Stimulated activated CD8-positive, alpha-beta memory T cell treated with anti-CD3 and anti-CD28 coated beads, Interleukin-2, amount 100 ng/mL, for 48 hours (primary cell): ENCODE measurements at regions not wholly inside any gene's neighbourhood (a gene's known extent, or its start where the extent isn't known, plus 50 kb on each side); places are given as distances from the start of the nearest gene placed in this dataset.
"Not testable (repeated sequence)": the region's sequence is repeated elsewhere in the genome, so short reads cannot be mapped to it uniquely, and the experiment has no call there.

Experiments
- DNase-seq, 2 donors: peaks; one replicate each; pipeline ENCODE4 v3.0.0-alpha.2; 2020; ENCODE audit warnings: low read depth in 2 of 2

- no peak for DNase-seq
These were observed 56.2 kb downstream of the TAF11L14 start for GRCh38 chr5:17690473-17690872.

- DNase-seq, result no peak
These were observed 57.5 kb downstream of the TAF11L14 start for GRCh38 chr5:17691762-17692161.

GRCh38 chr5:17694371-17694770 is 60.1 kb downstream of the TAF11L14 start:
- no peak for DNase-seq

- no peak for DNase-seq
These were observed 60.7 kb downstream of the TAF11L14 start for GRCh38 chr5:17694914-17695313.

GRCh38 chr5:17696627-17697026 is 62.4 kb downstream of the TAF11L14 start:
- DNase-seq, result no peak

- no peak for DNase-seq
These were observed 63.4 kb downstream of the TAF11L14 start for GRCh38 chr5:17697671-17698070.

GRCh38 chr5:17709011-17709710 is 74.9 kb downstream of the TAF11L14 start:
- no peak for DNase-seq

- DNase-seq, result no peak
These were observed 79.0 kb downstream of the TAF11L14 start for GRCh38 chr5:17713301-17713700.

- DNase-seq, result no peak
These were observed 79.9 kb downstream of the TAF11L14 start for GRCh38 chr5:17714186-17714585.

GRCh38 chr5:17719592-17719991 is 85.3 kb downstream of the TAF11L14 start:
- no peak for DNase-seq

- no peak for DNase-seq
These were observed 85.8 kb downstream of the TAF11L14 start for GRCh38 chr5:17720071-17720470.

GRCh38 chr5:17723876-17724275 is 89.6 kb downstream of the TAF11L14 start:
- no peak for DNase-seq

- no peak for DNase-seq
These were observed 92.8 kb downstream of the TAF11L14 start for GRCh38 chr5:17727098-17727497.

GRCh38 chr5:17730421-17730820 is 96.2 kb downstream of the TAF11L14 start:
- DNase-seq, result no peak

- no peak for DNase-seq
These were observed 98.2 kb downstream of the TAF11L14 start for GRCh38 chr5:17732351-17732923.

- no peak for DNase-seq
These were observed 99.8 kb downstream of the TAF11L14 start for GRCh38 chr5:17734011-17734410.

GRCh38 chr5:17735761-17736160 is 101.5 kb downstream of the TAF11L14 start:
- no peak for DNase-seq

GRCh38 chr5:17737092-17737491 is 102.8 kb downstream of the TAF11L14 start:
- no peak for DNase-seq

- DNase-seq, result no peak
These were observed 104.2 kb downstream of the TAF11L14 start for GRCh38 chr5:17738446-17738845.

- DNase-seq, result no peak
These were observed 109.5 kb downstream of the TAF11L14 start for GRCh38 chr5:17743580-17744435.

- no peak for DNase-seq
These were observed 113.9 kb downstream of the TAF11L14 start for GRCh38 chr5:17748201-17748600.

GRCh38 chr5:17748941-17749340 is 114.7 kb downstream of the TAF11L14 start:
- no peak for DNase-seq

GRCh38 chr5:17755406-17755805 is 121.1 kb downstream of the TAF11L14 start:
- DNase-seq, result not testable (repeated sequence)
